Testis (tissue), 2 donors: ENCODE measurements at regions not wholly inside any gene's neighbourhood (a gene's known extent, or its start where the extent isn't known, plus 50 kb on each side); places are given as distances from the start of the nearest gene placed in this dataset.

ENCODE experiments used
- POLR2A ChIP-seq: fragments of 450-650 bp; IDR thresholded peaks from one replicate; pipeline ENCODE4 v1.6.1; 2017; ENCODE audit warnings: antibody characterized with exemption, mild to moderate bottlenecking, moderate library complexity
- TF ChIP-seq, protein P1 (sequence below), 3 experiments: fragments of 450-650 bp in 2 of 3; fragments of 200-600 bp in 1 of 3; sonication (generic) in 1 of 3; IDR thresholded peaks; one replicate each; pipeline ENCODE4 v1.5.1; 2016 to 2019; ENCODE audit warnings: antibody characterized with exemption in 3 of 3, mild to moderate bottlenecking in 2 of 3, moderate library complexity in 1 of 3

DNA sequence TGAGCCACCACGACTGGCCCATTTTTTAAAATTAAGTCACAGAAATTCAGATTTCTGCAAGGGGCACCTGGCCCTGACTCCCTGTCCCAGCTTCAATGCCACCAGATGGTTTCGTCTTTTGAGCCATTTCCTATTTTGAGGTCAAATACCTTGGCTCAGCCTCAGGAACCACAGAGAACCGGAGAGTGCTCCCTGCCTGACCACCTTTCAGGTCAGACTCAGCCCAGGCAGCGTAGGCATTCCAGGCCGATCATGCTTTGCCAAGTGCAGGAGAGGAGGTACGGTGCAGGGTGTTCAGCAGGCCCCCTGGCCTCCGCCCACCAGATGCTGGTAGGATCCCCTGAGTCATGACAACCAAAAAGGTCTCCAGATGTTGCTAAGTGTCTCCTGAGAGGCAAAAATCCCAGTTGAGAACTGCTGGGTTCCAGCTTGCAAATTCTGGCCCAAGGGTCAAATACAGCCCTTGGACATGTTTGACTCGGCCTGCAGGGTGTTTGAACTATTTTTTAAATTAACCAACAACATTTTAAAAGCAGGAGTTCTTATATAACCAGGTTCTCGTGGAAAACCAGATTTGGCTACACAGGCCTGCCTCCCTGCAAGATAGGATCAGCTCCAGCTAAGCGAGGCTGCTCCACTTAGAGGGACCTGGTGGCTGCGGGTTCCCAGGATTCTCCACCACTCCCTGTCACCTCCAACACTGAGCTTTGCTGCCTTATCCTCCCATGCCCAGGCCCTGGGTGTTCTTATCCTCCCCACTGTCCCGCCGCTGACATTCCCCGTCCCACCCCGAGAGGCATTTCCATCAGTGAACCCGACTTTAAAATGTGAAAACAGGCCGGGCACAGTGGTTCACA, 61.9 kb upstream of the TARDBP start:
- TF ChIP-seq, protein P1, sequence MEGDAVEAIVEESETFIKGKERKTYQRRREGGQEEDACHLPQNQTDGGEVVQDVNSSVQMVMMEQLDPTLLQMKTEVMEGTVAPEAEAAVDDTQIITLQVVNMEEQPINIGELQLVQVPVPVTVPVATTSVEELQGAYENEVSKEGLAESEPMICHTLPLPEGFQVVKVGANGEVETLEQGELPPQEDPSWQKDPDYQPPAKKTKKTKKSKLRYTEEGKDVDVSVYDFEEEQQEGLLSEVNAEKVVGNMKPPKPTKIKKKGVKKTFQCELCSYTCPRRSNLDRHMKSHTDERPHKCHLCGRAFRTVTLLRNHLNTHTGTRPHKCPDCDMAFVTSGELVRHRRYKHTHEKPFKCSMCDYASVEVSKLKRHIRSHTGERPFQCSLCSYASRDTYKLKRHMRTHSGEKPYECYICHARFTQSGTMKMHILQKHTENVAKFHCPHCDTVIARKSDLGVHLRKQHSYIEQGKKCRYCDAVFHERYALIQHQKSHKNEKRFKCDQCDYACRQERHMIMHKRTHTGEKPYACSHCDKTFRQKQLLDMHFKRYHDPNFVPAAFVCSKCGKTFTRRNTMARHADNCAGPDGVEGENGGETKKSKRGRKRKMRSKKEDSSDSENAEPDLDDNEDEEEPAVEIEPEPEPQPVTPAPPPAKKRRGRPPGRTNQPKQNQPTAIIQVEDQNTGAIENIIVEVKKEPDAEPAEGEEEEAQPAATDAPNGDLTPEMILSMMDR (IDR thresholded peaks at IDR 0.05): no peak
- no peak for TF ChIP-seq POLR2A
